ENCODE measurements at regions not wholly inside any gene's neighbourhood (a gene's known extent, or its start where the extent isn't known, plus 50 kb on each side); places are given as distances from the start of the nearest gene placed in this dataset.
A peak's percentile ranks its signal among the peaks of the same experiment; 100 is the strongest.

- H3K27me3 ChIP-seq: no peaks in the 10 kb centered on the region
- H3K4me3 ChIP-seq: no peak overlapping the region
- H3K27ac ChIP-seq: no peak overlapping the region
- DNase-seq (ENCODE audit: extremely low spot score in 2 of 2): no peak
- no peaks in the 10 kb centered on the region for H3K4me1 ChIP-seq
- no peaks in the 10 kb centered on the region for H3K36me3 ChIP-seq
- no peaks in the 10 kb centered on the region for H3K9me3 ChIP-seq
- TF ChIP-seq, protein P1, sequence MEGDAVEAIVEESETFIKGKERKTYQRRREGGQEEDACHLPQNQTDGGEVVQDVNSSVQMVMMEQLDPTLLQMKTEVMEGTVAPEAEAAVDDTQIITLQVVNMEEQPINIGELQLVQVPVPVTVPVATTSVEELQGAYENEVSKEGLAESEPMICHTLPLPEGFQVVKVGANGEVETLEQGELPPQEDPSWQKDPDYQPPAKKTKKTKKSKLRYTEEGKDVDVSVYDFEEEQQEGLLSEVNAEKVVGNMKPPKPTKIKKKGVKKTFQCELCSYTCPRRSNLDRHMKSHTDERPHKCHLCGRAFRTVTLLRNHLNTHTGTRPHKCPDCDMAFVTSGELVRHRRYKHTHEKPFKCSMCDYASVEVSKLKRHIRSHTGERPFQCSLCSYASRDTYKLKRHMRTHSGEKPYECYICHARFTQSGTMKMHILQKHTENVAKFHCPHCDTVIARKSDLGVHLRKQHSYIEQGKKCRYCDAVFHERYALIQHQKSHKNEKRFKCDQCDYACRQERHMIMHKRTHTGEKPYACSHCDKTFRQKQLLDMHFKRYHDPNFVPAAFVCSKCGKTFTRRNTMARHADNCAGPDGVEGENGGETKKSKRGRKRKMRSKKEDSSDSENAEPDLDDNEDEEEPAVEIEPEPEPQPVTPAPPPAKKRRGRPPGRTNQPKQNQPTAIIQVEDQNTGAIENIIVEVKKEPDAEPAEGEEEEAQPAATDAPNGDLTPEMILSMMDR (IDR thresholded peaks at IDR 0.05): no peak
- TF ChIP-seq POLR2AphosphoS5 (IDR thresholded peaks at IDR 0.05; ENCODE audit: insufficient read depth in 1 of 2, low read depth in 1 of 2): no peak
- TF ChIP-seq POLR2A (IDR thresholded peaks at IDR 0.05): no peak
- intact Hi-C loops (cut with DNase I): no loop called here
These were observed 395.3 kb downstream of the LPIN1 start for GRCh38 chr2:12141618-12142258.

DNA sequence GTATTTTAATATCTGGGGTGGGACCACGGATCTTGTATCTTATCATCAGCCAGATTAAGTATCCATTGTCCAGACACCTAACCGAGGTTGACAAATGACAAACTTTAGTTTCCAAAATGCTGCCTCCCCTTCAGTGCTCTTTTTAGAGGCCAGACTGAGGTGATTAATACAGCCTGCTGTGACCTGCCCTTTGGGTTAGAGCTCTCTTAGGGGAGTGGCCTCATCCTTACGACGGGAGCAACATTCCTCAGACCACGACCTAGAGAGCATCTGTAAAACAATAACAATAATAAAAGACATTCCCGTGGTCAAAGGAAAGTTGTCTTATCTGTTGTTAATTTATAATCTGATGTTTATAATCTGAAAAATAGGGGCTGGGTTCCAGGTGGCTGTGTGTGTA is 405.3 kb downstream of the LPIN1 start:
- intact Hi-C loops (cut with DNase I): no loop called here
- TF ChIP-seq, protein P1 (IDR thresholded peaks at IDR 0.05): no peak
- TF ChIP-seq POLR2A (IDR thresholded peaks at IDR 0.05): no peak
- TF ChIP-seq POLR2AphosphoS5 (IDR thresholded peaks at IDR 0.05; ENCODE audit: insufficient read depth in 1 of 2, low read depth in 1 of 2): no peak
- Histone ChIP-seq H3K9me3 (no peaks in the 10 kb centered on the region), H3K4me1 (peaks cover 13% of the 10 kb centered on the region), H3K4me3 (no peak overlapping the region), H3K27me3 (no peaks in the 10 kb centered on the region), H3K36me3 (no peaks in the 10 kb centered on the region), H3K27ac (no peak overlapping the region)
- no peak for DNase-seq (ENCODE audit: extremely low spot score in 2 of 2)

DNA sequence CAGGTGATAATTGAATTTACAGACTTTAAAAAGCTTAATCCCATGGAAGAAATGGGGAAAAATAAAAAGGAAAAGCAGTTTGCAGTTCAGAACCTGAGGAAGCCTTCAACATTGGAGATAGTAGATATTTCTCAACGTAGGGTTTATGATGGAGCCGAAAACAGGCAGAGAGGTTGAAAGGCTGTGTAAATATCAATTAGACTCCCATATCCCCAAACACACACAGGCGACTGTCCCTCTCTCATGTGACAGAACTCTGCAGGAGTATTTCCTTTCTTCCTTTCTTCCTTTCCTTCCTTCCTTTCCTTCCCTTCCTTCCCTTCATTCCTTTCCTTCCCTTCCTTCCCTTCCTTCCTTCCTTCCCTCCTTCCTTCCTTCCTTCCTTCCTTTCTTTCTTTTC is 406.5 kb downstream of the LPIN1 start:
- Histone ChIP-seq H3K9me3 (no peaks in the 10 kb centered on the region), H3K27me3 (no peaks in the 10 kb centered on the region), H3K4me1 (peaks cover 13% of the 10 kb centered on the region), H3K36me3 (no peaks in the 10 kb centered on the region), H3K27ac (no peak overlapping the region), H3K4me3 (no peak overlapping the region)
- TF ChIP-seq POLR2AphosphoS5 (IDR thresholded peaks at IDR 0.05; ENCODE audit: insufficient read depth in 1 of 2, low read depth in 1 of 2): no peak
- TF ChIP-seq, protein P1 (IDR thresholded peaks at IDR 0.05): no peak
- TF ChIP-seq POLR2A (IDR thresholded peaks at IDR 0.05): no peak
- intact Hi-C loops (cut with DNase I): no loop called here
- no peak for DNase-seq (ENCODE audit: extremely low spot score in 2 of 2)

DNA sequence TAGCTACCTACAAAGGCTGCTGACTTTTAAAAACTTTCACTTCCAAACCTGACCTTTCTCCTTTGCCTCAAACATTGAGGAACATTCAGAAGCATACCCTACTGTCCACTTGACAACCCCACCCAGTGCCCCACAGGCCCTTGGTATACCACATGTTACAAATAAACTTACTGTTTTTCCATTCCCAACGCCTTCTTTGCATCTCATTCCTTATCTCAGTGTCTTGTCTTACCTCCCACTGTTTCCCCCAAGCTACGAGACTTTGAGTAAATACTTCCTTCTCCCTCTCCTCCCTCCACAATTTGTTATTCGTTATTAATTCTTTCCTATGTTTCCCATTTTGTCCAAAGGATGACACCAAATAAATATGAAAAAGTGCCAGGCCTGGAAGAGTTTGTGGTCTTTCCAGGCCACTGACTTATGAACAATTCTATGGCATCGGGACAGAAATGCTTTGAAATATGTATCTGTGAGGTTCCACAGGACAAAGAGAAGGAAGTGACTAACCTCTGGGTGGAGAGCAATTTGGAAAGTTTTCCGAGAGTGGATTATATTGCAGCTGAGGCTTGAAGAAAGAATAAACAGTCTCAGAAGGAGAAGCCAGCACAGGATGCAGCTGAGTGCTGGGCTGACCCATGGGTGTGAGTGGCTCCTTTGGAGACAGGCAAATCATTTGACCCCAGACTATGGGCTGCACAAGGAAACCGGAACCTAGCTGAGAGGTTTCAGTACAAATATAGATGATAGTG is 409.0 kb downstream of the LPIN1 start:
- Histone ChIP-seq H3K4me3 (no peak overlapping the region), H3K27ac (no peak overlapping the region), H3K9me3 (no peaks in the 10 kb centered on the region), H3K27me3 (no peaks in the 10 kb centered on the region), H3K36me3 (no peaks in the 10 kb centered on the region), H3K4me1 (peaks cover 13% of the 10 kb centered on the region)
- DNase-seq (ENCODE audit: extremely low spot score in 2 of 2): peak in 1 of 2 donors; percentile 85
- intact Hi-C loops (cut with DNase I): no loop called here
- TF ChIP-seq POLR2A (IDR thresholded peaks at IDR 0.05): no peak
- TF ChIP-seq POLR2AphosphoS5 (IDR thresholded peaks at IDR 0.05; ENCODE audit: insufficient read depth in 1 of 2, low read depth in 1 of 2): peak in 1 of 2 donors; percentile 86

GRCh38 chr2:12156349-12156748 is 409.9 kb downstream of the LPIN1 start:
- Histone ChIP-seq H3K9me3 (no peaks in the 10 kb centered on the region), H3K27ac (no peak overlapping the region), H3K27me3 (no peaks in the 10 kb centered on the region), H3K36me3 (no peaks in the 10 kb centered on the region), H3K4me3 (no peak overlapping the region), H3K4me1 (peaks cover 13% of the 10 kb centered on the region)
- intact Hi-C loops (cut with DNase I): no loop called here
- TF ChIP-seq, protein P1 (IDR thresholded peaks at IDR 0.05): no peak
- TF ChIP-seq POLR2A (IDR thresholded peaks at IDR 0.05): no peak
- no peak for TF ChIP-seq POLR2AphosphoS5 (IDR thresholded peaks at IDR 0.05; ENCODE audit: insufficient read depth in 1 of 2, low read depth in 1 of 2)
- no peak for DNase-seq (ENCODE audit: extremely low spot score in 2 of 2)
